GM21423 (cell line): ENCODE measurements at regions not wholly inside any gene's neighbourhood (a gene's known extent, or its start where the extent isn't known, plus 50 kb on each side); places are given as distances from the start of the nearest gene placed in this dataset.

ENCODE experiments used
- ATAC-seq: cut with Tn5 transposase; IDR thresholded peaks from one replicate; pipeline ENCODE4 v1.9.1; 2021; ENCODE audit warnings: mild to moderate bottlenecking, moderate library complexity; ENCODE audit not compliant: unreplicated experiment

DNA sequence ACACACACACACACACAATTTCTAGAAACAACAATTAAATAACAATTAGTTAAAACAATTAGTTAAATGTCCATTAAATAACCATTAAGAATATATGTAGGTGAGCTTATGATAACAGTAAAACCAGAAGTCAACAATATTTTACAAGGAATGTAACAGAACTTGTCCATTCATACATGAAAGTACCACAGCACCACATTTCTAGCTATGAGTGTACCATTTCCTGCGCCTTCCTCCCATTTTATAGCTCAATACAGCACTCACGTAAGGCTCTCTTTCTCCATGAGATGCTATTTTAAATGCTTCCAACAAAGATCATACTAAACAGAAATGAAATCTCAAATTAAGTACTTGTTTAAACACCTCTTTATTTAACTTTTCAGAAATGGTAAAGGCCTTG, 367.3 kb upstream of the ZWINT start:
- no peak for ATAC-seq

DNA sequence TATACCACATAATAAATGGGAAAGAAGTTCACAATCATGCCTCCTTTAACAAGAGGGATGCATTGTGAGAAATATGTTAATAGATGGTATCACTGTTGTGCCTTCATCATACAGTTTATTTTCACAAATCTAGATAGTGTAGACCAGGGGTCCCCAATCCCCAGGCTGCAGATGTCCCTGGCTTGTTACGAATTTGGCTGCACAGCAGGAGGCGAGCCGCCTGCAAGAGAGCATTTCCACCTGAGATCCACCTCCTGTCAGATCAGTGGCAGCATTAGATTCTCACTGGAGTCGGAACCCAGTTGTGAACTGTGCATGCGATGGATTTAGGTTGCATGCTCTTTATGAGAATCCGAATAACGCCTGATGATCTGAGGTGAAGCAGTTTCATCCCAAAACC, 361.9 kb upstream of the ZWINT start:
- ATAC-seq = no peak

DNA sequence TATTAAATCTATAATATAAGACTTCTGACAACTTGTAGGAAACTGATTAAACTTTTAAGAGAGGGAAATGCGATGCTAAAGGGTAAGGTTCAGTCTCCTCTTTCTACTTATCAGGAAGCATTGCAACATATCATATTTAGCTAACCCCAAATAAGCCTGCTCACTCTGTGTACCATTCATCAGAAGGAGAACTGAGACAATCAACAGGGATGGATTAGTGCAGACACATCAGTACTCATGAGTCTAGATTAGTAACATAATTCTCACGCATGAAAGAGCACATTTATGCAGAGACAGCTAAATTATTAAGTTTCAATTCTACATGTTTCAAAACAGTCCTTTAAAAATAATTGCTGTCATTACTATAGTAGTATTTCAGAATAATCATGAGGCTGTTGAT, 354.2 kb upstream of the ZWINT start:
- no peak for ATAC-seq

DNA sequence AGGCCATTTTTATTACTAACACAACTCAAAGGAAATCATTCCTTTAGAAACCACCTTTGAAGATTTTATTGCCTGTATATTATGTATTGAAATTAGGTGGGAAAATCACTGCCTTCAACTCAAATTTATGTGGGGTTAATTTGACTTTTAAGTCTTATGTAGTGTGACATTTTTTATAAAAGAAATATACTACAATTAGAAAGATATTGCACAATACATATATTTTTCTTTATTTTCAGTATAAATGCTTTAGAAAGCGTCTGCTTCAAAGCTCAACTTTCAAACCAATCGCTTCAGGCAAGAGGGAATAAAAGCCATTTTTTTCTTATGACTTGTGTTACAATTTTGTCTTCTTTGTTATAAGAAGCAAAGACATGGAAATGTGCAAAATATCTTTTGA, 337.4 kb upstream of the ZWINT start:
- no peak for ATAC-seq

DNA sequence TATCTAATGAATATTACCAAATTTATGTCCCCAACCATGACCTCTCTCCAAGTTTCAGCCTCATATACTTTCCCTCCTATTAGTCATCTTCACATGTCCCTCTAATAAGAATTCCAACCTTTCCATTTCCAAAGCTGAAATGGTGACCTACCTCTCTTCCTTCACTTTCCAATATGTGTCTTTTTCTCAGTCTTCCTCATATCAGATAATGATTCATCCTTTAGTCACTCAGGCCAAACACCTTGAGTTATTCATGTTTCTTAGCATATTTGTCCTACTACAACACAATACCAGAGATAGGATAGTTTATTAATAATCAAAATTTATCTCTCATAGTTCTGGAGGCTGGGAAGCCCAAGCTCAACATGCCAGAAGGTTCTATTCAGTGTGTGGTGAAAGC, 318.5 kb upstream of the ZWINT start:
- no peak for ATAC-seq

GRCh38 chr10:56662765-56663447, 301.8 kb upstream of the ZWINT start:
- peak; percentile 98 for ATAC-seq

GRCh38 chr10:56653289-56653688, 292.2 kb upstream of the ZWINT start:
- ATAC-seq = no peak

- ATAC-seq = no peak
These were observed 285.5 kb upstream of the ZWINT start for GRCh38 chr10:56646329-56647111.

- ATAC-seq = peak; percentile 99
These were observed 272.9 kb upstream of the ZWINT start for GRCh38 chr10:56633876-56634452.

DNA sequence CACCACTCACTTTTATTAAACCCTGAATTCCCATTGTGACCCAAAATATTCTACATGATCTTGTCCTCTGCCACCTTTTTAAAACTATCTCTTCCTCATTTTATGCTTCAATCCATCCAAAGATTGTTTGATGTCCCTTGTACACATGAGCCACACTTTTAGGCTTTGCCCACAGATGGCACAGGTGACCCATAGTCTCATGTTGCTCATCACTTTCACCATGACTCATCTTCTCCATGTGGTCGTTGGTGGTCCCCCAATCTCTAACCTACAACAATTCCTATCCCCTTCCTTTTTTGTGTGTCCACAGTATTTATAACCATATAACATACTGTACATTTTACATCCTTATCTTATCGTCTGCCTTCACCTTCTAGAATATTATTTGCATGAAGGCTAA, 271.5 kb upstream of the ZWINT start:
- peak; percentile 31 for ATAC-seq

DNA sequence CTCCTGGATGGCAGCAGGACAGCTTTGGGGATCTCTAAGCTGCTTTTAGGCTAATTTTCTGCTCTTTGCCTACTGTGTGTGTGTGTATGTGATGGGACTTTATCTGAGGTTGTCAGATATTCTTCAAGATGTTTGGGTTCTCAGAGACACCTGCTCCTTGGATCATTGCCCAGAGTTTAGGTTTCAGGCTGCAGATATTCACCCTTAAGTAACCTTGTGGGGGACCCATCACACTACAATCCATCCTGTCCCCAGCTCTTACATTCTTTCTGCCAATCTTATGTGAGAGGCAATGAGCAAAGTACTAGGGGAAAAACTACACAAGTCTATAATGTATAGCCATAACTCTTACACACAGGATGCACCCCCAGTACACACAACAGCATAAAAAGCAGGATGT, 263.0 kb upstream of the ZWINT start:
- ATAC-seq = peak; percentile 76

GRCh38 chr10:56623064-56623463, 262.0 kb upstream of the ZWINT start:
- peak; percentile 35 for ATAC-seq

DNA sequence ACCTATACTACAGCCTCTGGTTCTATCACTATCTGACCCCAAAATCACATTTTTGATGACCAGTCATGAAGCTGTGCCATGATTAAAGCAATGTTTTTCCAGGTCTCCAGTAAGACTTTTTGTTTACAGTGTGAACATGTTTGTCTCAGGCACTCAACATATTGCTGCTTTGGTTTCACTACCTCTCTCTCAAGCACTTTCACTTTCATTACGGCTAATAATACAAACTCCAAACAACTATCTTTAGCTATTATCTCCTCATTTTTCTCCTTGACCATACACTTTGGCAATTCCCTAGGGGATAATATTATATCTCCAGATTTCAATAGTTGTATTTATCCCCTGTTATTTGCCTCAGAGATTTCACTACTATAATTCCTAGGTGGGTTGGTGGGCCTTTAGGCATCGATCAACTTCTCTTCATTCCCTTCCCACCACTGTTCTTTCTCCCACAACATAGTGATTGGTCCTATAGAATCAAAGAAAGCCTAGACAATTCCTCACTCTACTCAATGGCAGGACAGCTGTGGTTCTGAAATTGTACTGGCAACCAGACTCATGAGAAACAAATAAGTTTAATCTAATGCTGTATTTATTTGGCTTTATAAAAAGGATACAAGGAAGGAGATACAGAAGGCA, 261.4 kb upstream of the ZWINT start:
- peak; percentile 75 for ATAC-seq

DNA sequence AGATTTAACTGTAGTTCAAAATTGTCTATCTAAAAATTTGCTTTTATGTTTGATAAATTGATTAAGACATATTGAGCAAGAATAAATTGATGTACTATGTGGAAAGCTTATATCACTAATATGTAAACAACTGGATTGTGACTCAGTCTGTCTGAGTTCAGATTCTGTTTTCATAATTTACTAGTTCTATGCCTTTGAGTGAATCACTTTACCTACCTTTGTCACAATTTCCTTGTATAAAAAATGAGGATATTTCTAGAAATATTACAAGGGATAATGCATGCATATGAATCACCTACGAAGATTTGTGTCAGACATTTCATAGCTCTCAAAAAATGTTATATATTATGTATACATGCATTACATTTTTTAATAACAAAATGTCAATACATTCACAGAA, 245.1 kb upstream of the ZWINT start:
- no peak for ATAC-seq

GRCh38 chr10:56605051-56605450, 244.0 kb upstream of the ZWINT start:
- no peak for ATAC-seq

GRCh38 chr10:56604624-56605023, 243.6 kb upstream of the ZWINT start:
- no peak for ATAC-seq

GRCh38 chr10:56599201-56599600, 238.1 kb upstream of the ZWINT start:
- no peak for ATAC-seq

- no peak for ATAC-seq
These were observed 235.2 kb upstream of the ZWINT start for GRCh38 chr10:56596257-56596656.

GRCh38 chr10:56593120-56593519, 232.1 kb upstream of the ZWINT start:
- ATAC-seq = no peak

DNA sequence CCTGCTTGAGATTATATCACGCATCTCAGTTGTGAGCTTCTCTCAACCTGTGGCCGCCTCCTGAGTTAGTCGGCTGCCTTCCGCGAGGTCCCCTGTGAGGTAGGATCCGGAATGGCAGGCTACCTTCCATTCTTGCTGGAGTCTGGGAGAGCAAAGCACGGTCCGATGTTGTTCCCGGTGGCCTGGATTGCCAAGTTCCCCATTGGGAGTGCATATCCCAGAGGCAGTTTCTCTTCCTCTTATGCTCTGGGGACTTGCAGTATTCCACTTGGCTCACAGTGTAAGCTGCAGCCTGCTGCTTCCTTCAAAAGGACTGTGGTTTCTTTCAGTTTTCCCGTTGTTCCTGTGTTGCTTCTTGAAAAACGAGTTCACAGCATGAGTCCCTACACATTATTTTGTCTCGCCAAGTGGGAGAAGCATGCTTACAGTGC, 225.4 kb upstream of the ZWINT start:
- ATAC-seq = no peak

- ATAC-seq = no peak
These were observed 224.6 kb upstream of the ZWINT start for GRCh38 chr10:56585447-56586171.
